Stomach (tissue), 4 donors: ENCODE measurements at regions not wholly inside any gene's neighbourhood (a gene's known extent, or its start where the extent isn't known, plus 50 kb on each side); places are given as distances from the start of the nearest gene placed in this dataset.

Experiments used
- CTCF ChIP-seq, 7 experiments: fragments of 450-650 bp in 4 of 7; fragments of 200-600 bp in 3 of 7; sonication (generic) in 3 of 7; IDR thresholded peaks; one replicate each; pipeline ENCODE4 v1.5.1; 2016 to 2019; ENCODE audit warnings: antibody characterized with exemption in 7 of 7, control low read depth in 2 of 7, mild to moderate bottlenecking in 1 of 7
- EP300 ChIP-seq: sonication (generic); formaldehyde crosslinking; IDR thresholded peaks from one replicate; pipeline ENCODE4 v1.6.1; 2017; ENCODE audit warnings: antibody characterized with exemption
- POLR2A ChIP-seq, 4 donors: fragments of 450-650 bp; IDR thresholded peaks; one replicate each; pipeline ENCODE4 v1.6.1; 2016; ENCODE audit warnings: antibody characterized with exemption in 4 of 4, control low read depth in 2 of 4, mild to moderate bottlenecking in 1 of 4, moderate library complexity in 1 of 4

GRCh38 chr2:19580830-19581229 is 222.4 kb upstream of the OSR1 start:
- no peak for TF ChIP-seq CTCF (IDR thresholded peaks at IDR 0.05)
- no peak for TF ChIP-seq POLR2A (IDR thresholded peaks at IDR 0.05)
- TF ChIP-seq EP300, result no peak
